ENCODE measurements at regions not wholly inside any gene's neighbourhood (a gene's known extent, or its start where the extent isn't known, plus 50 kb on each side); places are given as distances from the start of the nearest gene placed in this dataset.

DNA sequence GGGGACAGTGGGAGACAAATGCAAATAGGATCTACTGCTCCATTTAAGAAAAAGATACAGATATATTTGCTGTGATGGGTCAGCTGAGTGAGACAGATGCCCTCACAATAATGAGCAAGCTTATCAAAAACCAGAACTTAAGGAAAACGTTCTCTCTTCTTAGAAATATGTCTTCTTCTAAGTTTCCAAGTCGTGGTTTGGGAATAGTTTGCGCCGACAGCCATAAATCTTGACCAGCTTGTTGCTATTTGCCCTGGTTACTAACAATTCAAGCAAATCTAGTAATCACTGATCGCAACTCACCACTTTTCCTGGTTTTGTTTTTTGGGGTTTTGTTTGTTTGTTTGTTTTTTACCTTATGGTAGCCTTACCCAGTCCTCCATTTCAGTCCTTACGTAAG, 67.6 kb upstream of the GUCY1A1 start:
- Histone ChIP-seq H2BK120ac (ENCODE audit: low read depth, low read length, poor library complexity, severe bottlenecking) (no peak overlapping the region), H3K18ac (ENCODE audit: insufficient read length, low read depth, low read length) (no peak overlapping the region), H3K9me3 (ENCODE audit: control insufficient read depth, low read depth, low read length) (no peaks in the 10 kb centered on the region), H2BK20ac (ENCODE audit: low read depth, low read length, poor library complexity, severe bottlenecking) (no peak overlapping the region), H3K27me3 (ENCODE audit: insufficient read depth, low read length) (no peaks in the 10 kb centered on the region), H4K5ac (ENCODE audit: insufficient read length, low read depth, low read length) (no peak overlapping the region), H3K79me1 (ENCODE audit: insufficient read depth, low read depth, low read length, poor library complexity, severe bottlenecking) (no peaks in the 10 kb centered on the region), H3K4ac (ENCODE audit: low read depth, low read length) (no peak overlapping the region), H2BK5ac (ENCODE audit: insufficient read length, low read length) (no peak overlapping the region), H2BK12ac (ENCODE audit: insufficient read length, low read depth, low read length) (no peak overlapping the region), H3K23ac (ENCODE audit: insufficient read length, low read depth, low read length) (no peak overlapping the region), H3K23me2 (ENCODE audit: insufficient read length, low read depth, low read length, poor library complexity, severe bottlenecking) (no peaks in the 10 kb centered on the region), H2AFZ (ENCODE audit: low read length) (no peak overlapping the region), H3T11ph (ENCODE audit: low read length) (no peak overlapping the region), H2AK5ac (ENCODE audit: insufficient read length, low read length) (no peak overlapping the region), H4K20me1 (ENCODE audit: control insufficient read depth, insufficient read depth, insufficient read length) (no peaks in the 10 kb centered on the region), H3K4me2 (ENCODE audit: insufficient read depth, insufficient read length, low read length) (no peak overlapping the region), H3K56ac (ENCODE audit: insufficient read length, low read depth, low read length) (no peak overlapping the region), H3K27ac (ENCODE audit: insufficient read length, low read depth, low read length) (no peak overlapping the region), H2BK15ac (ENCODE audit: low read depth, low read length) (no peak overlapping the region), H3K4me1 (ENCODE audit: insufficient read depth, low read length) (no peaks in the 10 kb centered on the region), H3K79me2 (ENCODE audit: insufficient read depth, low read length) (no peaks in the 10 kb centered on the region), H4K8ac (replicated peaks; ENCODE audit: insufficient read length, low read depth, low read length) (no peak overlapping the region), H3K9ac (ENCODE audit: extremely low read depth, insufficient read length, low read length) (no peak overlapping the region), H3K14ac (ENCODE audit: insufficient read depth, low read length) (no peak overlapping the region), H4K91ac (ENCODE audit: insufficient read length, low read depth, low read length) (no peak overlapping the region)
- H3K27ac Mint-ChIP-seq: no peak overlapping the region
- no peak overlapping the region for H3K4me3 Mint-ChIP-seq
- TF ChIP-seq, protein P1, sequence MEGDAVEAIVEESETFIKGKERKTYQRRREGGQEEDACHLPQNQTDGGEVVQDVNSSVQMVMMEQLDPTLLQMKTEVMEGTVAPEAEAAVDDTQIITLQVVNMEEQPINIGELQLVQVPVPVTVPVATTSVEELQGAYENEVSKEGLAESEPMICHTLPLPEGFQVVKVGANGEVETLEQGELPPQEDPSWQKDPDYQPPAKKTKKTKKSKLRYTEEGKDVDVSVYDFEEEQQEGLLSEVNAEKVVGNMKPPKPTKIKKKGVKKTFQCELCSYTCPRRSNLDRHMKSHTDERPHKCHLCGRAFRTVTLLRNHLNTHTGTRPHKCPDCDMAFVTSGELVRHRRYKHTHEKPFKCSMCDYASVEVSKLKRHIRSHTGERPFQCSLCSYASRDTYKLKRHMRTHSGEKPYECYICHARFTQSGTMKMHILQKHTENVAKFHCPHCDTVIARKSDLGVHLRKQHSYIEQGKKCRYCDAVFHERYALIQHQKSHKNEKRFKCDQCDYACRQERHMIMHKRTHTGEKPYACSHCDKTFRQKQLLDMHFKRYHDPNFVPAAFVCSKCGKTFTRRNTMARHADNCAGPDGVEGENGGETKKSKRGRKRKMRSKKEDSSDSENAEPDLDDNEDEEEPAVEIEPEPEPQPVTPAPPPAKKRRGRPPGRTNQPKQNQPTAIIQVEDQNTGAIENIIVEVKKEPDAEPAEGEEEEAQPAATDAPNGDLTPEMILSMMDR (conservative IDR thresholded peaks at IDR 0.05): no peak
- WGBS (ENCODE audit: extremely low coverage, insufficient read length, low lambda C conversion rate): no CpG with 5 or more reads among the region's 6 CpGs
- no peaks in the 10 kb centered on the region; a peak in 1 of 4 replicates for H3K4me1 Mint-ChIP-seq
- DNase-seq: no peak
- H3K27me3 Mint-ChIP-seq (ENCODE audit: low read depth): peaks cover 7% of the 10 kb centered on the region
- no peaks in the 10 kb centered on the region for H3K36me3 Mint-ChIP-seq (ENCODE audit: insufficient read depth in 1 of 3, low read depth in 3 of 3)
- no peaks in the 10 kb centered on the region for H3K9me3 Mint-ChIP-seq

All from H9 (cell line).